H1 (cell line): ENCODE measurements at regions not wholly inside any gene's neighbourhood (a gene's known extent, or its start where the extent isn't known, plus 50 kb on each side); places are given as distances from the start of the nearest gene placed in this dataset.

Experiments used
- ATF3 ChIP-seq: IDR thresholded peaks from 2 replicates; pipeline ENCODE4 v1.6.1; 2011; ENCODE audit warnings: low read depth, mild to moderate bottlenecking, low read length; ENCODE audit not compliant: insufficient read depth
- BRCA1 ChIP-seq: IDR thresholded peaks from 2 replicates; pipeline ENCODE4 v1.6.1; 2012; ENCODE audit warnings: low read depth, low read length, improper control_type of control experiment
- GTF2F1 ChIP-seq: IDR thresholded peaks from 2 replicates; pipeline ENCODE4 v1.6.1; 2012; ENCODE audit warnings: low read depth, low read length, improper control_type of control experiment, borderline replicate concordance
- SRF ChIP-seq: IDR thresholded peaks from 2 replicates; pipeline ENCODE4 v1.6.1; 2011; ENCODE audit warnings: mild to moderate bottlenecking, low read depth, low read length, moderate library complexity

GRCh38 chr3:182045736-182046135, 334.0 kb downstream of the SOX2 start (continued):
- no peak for TF ChIP-seq BRCA1
- no peak for TF ChIP-seq GTF2F1
- TF ChIP-seq ATF3, result no peak
- TF ChIP-seq SRF, result no peak
